PC-3 (cell line): ENCODE measurements at regions not wholly inside any gene's neighbourhood (a gene's known extent, or its start where the extent isn't known, plus 50 kb on each side); places are given as distances from the start of the nearest gene placed in this dataset. TPM values are rescaled to one million over a fixed set of nuclear protein-coding genes. Genes with fewer than 3 reads are reported as not detected.

Source experiments
- microRNA-seq: library from miRNA; unstranded; fragments of <30 nt; microRNA quantifications from one replicate; pipeline ENCODE4 v1.1.0, GENCODE V29; 2020; ENCODE audit not compliant: unreplicated experiment

Small RNA genes lying in the stretch of these regions (microRNA-seq; reads per million reads assigned to microRNA genes)
- not detected for gene MIR1302-4
